H1 (cell line): ENCODE measurements at regions not wholly inside any gene's neighbourhood (a gene's known extent, or its start where the extent isn't known, plus 50 kb on each side); places are given as distances from the start of the nearest gene placed in this dataset.

Experiments
- CTCF ChIA-PET: fragments of 300-600 bp; sonication (Branson Sonifier 250); formaldehyde crosslinking; loops from one replicate; lab custom pipeline; 2021; ENCODE audit not compliant: partially characterized antibody; lab: Charles Lee
- POLR2A ChIA-PET: fragments of 300-600 bp; sonication (Branson Sonifier 250); formaldehyde crosslinking; loops from one replicate; lab custom pipeline; 2021; ENCODE audit warnings: inconsistent platforms; ENCODE audit not compliant: partially characterized antibody; lab: Charles Lee
- DNase-seq, 2 experiments: peaks; one replicate each; pipeline versions ENCODE4 v3.0.0 to v3.0.0-alpha.2; 2010 to 2022; ENCODE audit warnings: low spot score in 2 of 2, low read depth in 1 of 2, mixed read lengths in 1 of 2
- FAIRE-seq: peaks from 2 replicates; lab custom pipeline; 2011; peaks lifted over from hg19 to GRCh38; lab: Jason Lieb, UNC
- H2AFZ ChIP-seq: 2 replicates; pipeline ENCODE4 v1.8.1; 2012; ENCODE audit warnings: low read length, inconsistent platforms
- H2AK5ac ChIP-seq: 2 replicates; pipeline ENCODE4 v1.6.1; 2013; ENCODE audit warnings: low read depth, low read length
- H2BK120ac ChIP-seq: replicated peaks from 2 replicates; pipeline ENCODE3; 2013; ENCODE audit warnings: low read depth, low read length, inconsistent platforms
- H2BK12ac ChIP-seq: 2 replicates; pipeline ENCODE4 v1.6.1; 2013; ENCODE audit warnings: low read depth, low read length
- H2BK15ac ChIP-seq: 2 replicates; pipeline ENCODE4 v1.6.1; 2013; ENCODE audit warnings: low read length
- H2BK20ac ChIP-seq: 2 replicates; pipeline ENCODE4 v1.6.1; 2013; ENCODE audit warnings: low read length
- H2BK5ac ChIP-seq: 2 replicates; pipeline ENCODE4 v1.6.1; 2013; ENCODE audit warnings: low read depth, low read length
- H3K14ac ChIP-seq: 2 replicates; pipeline ENCODE4 v1.6.1; 2013; ENCODE audit warnings: inconsistent platforms; ENCODE audit not compliant: insufficient read length
- H3K18ac ChIP-seq: 2 replicates; pipeline ENCODE4 v1.6.1; 2013; ENCODE audit warnings: low read length; ENCODE audit errors: extremely low read depth
- H3K23ac ChIP-seq: 2 replicates; pipeline ENCODE4 v1.6.1; 2013; ENCODE audit warnings: inconsistent platforms; ENCODE audit not compliant: insufficient read length
- H3K23me2 ChIP-seq: 2 replicates; pipeline ENCODE4 v1.6.1; 2013; ENCODE audit warnings: low read depth, low read length
- H3K27ac ChIP-seq: 2 replicates; pipeline ENCODE4 v1.6.1; 2011; ENCODE audit warnings: low read depth, low read length, inconsistent platforms
- H3K27me3 ChIP-seq, 4 experiments: replicated peaks in 1 of 4; 1 replicate in 1 of 4; 2 replicates in 3 of 4; pipeline versions ENCODE4 v1.6.1 to v1.8.1; 2011 to 2013; ENCODE audit warnings: low read length in 3 of 4, mild to moderate bottlenecking in 3 of 4, inconsistent platforms in 2 of 4, mixed read lengths in 2 of 4, moderate library complexity in 1 of 4; ENCODE audit not compliant: control insufficient read depth in 3 of 4, insufficient read depth in 3 of 4; ENCODE audit errors: extremely low read depth in 1 of 4
- H3K36me3 ChIP-seq, 4 experiments: 2 replicates each; pipeline versions ENCODE4 v1.6.1 to v1.8.1; 2011 to 2013; ENCODE audit warnings: mild to moderate bottlenecking in 4 of 4, low read length in 3 of 4, moderate library complexity in 2 of 4, control low read depth in 1 of 4, inconsistent platforms in 1 of 4; ENCODE audit not compliant: insufficient read depth in 4 of 4, control insufficient read depth in 2 of 4
- H3K4ac ChIP-seq: replicated peaks from 2 replicates; pipeline ENCODE3; 2013; ENCODE audit warnings: low read length, low read depth, mixed read lengths, inconsistent platforms; ENCODE audit not compliant: insufficient read length
- H3K4me1 ChIP-seq, 4 experiments: replicated peaks in 1 of 4; 1 replicate in 1 of 4; 2 replicates in 3 of 4; pipeline versions ENCODE4 v1.6.1 to v1.8.1; 2011 to 2013; ENCODE audit warnings: low read length in 3 of 4, inconsistent platforms in 2 of 4, mixed read lengths in 1 of 4; ENCODE audit not compliant: insufficient read depth in 4 of 4, control insufficient read depth in 3 of 4
- H3K4me2 ChIP-seq, 2 experiments: 2 replicates each; pipeline versions ENCODE4 v1.6.1 to v1.8.1; 2011 to 2013; ENCODE audit warnings: low read depth in 2 of 2, low read length in 2 of 2, control low read depth in 1 of 2, inconsistent platforms in 1 of 2, mild to moderate bottlenecking in 1 of 2; ENCODE audit not compliant: insufficient read depth in 1 of 2
- H3K4me3 ChIP-seq, 4 experiments: fragments of 200-600, 300-600 bp in 1 of 4; sonication (generic), shearing (Covaris generic), sonication (Bioruptor Twin) in 1 of 4; 2 replicates each; pipeline versions ENCODE4 v1.5.1 to v1.8.1; 2011 to 2016; ENCODE audit warnings: low read length in 4 of 4, low read depth in 3 of 4, control low read depth in 2 of 4, inconsistent platforms in 2 of 4, mild to moderate bottlenecking in 2 of 4, mixed read lengths in 1 of 4, moderate library complexity in 1 of 4; ENCODE audit not compliant: insufficient read depth in 2 of 4; ENCODE audit errors: extremely low read depth in 1 of 4
- H3K56ac ChIP-seq: replicated peaks from 2 replicates; pipeline ENCODE3; 2013; ENCODE audit warnings: low read depth, mild to moderate bottlenecking, mixed read lengths, low read length, inconsistent platforms; ENCODE audit not compliant: insufficient read length
- H3K79me1 ChIP-seq: 2 replicates; pipeline ENCODE4 v1.6.1; 2013; ENCODE audit warnings: low read depth, low read length, control low read depth
- H3K79me2 ChIP-seq, 2 experiments: 2 replicates each; pipeline versions ENCODE4 v1.6.1 to v1.8.1; 2012 to 2013; ENCODE audit warnings: low read length in 2 of 2, mild to moderate bottlenecking in 2 of 2, inconsistent platforms in 1 of 2; ENCODE audit not compliant: insufficient read depth in 2 of 2, control insufficient read depth in 1 of 2
- H3K9ac ChIP-seq, 4 experiments: replicated peaks in 1 of 4; 1 replicate in 1 of 4; 2 replicates in 3 of 4; pipeline versions ENCODE4 v1.6.1 to v1.8.1; 2011 to 2013; ENCODE audit warnings: low read depth in 3 of 4, low read length in 3 of 4, control low read depth in 2 of 4, mild to moderate bottlenecking in 2 of 4, moderate library complexity in 2 of 4, inconsistent platforms in 1 of 4; ENCODE audit errors: extremely low read depth in 1 of 4
- H3K9me3 ChIP-seq, 2 experiments: 2 replicates each; pipeline versions ENCODE4 v1.6.1 to v1.8.1; 2012 to 2013; ENCODE audit warnings: mild to moderate bottlenecking in 2 of 2, moderate library complexity in 2 of 2, control low read depth in 1 of 2, inconsistent platforms in 1 of 2, low read depth in 1 of 2, low read length in 1 of 2, mixed read lengths in 1 of 2; ENCODE audit not compliant: insufficient read depth in 2 of 2
- H4K20me1 ChIP-seq, 2 experiments: replicated peaks in 1 of 2; 2 replicates each; pipeline versions ENCODE3 to v1.8.1; 2011 to 2013; ENCODE audit warnings: inconsistent platforms in 2 of 2, low read length in 2 of 2, mild to moderate bottlenecking in 1 of 2; ENCODE audit not compliant: insufficient read depth in 2 of 2, control insufficient read depth in 1 of 2
- H4K5ac ChIP-seq: 2 replicates; pipeline ENCODE4 v1.6.1; 2013; ENCODE audit warnings: low read length, low read depth, mixed read lengths, inconsistent platforms; ENCODE audit not compliant: insufficient read length
- H4K8ac ChIP-seq: 2 replicates; pipeline ENCODE4 v1.8.0; 2013; ENCODE audit warnings: mild to moderate bottlenecking, moderate library complexity, low read length, inconsistent platforms; ENCODE audit not compliant: insufficient read depth; ENCODE audit errors: extremely low read depth
- H4K91ac ChIP-seq: replicated peaks from 2 replicates; pipeline ENCODE3; 2013; ENCODE audit warnings: low read length, mixed read lengths, inconsistent platforms; ENCODE audit not compliant: insufficient read length
- CHD2 ChIP-seq: IDR thresholded peaks from 2 replicates; pipeline ENCODE4 v1.6.1; 2012; ENCODE audit warnings: low read length, improper control_type of control experiment
- RAD21 ChIP-seq, 2 experiments: IDR thresholded peaks in 1 of 2; conservative IDR thresholded peaks in 1 of 2; 2 replicates each; pipeline ENCODE4 v1.6.1; 2011; ENCODE audit warnings: low read depth in 2 of 2, low read length in 2 of 2, improper control_type of control experiment in 1 of 2, inconsistent platforms in 1 of 2, mild to moderate bottlenecking in 1 of 2, moderate library complexity in 1 of 2
- WGBS, 2 experiments: shearing (Covaris generic) in 1 of 2; methylation state at CpG; one replicate each; pipeline versions ENCODE4 v1.1.6 to v1.1.7; 2013 to 2015; ENCODE audit warnings: low lambda C conversion rate in 2 of 2, mixed read lengths in 2 of 2, inconsistent platforms in 1 of 2, low coverage in 1 of 2, missing lambda C conversion rate in 1 of 2; ENCODE audit not compliant: insufficient replicate concordance in 2 of 2, insufficient coverage in 1 of 2, insufficient read length in 1 of 2; ENCODE audit errors: extremely low coverage in 1 of 2, missing lambda C conversion rate in 1 of 2; 5-methylcytosine and 5-hydroxymethylcytosine counted together
- TF ChIP-seq, protein P1 (sequence below), 3 experiments: IDR thresholded peaks; 1 replicate in 2 of 3; 2 replicates in 1 of 3; pipeline versions ENCODE4 v1.5.1 to v1.6.1; 2011; ENCODE audit warnings: low read length in 3 of 3, mild to moderate bottlenecking in 3 of 3, inconsistent platforms in 2 of 3, low read depth in 1 of 3, moderate library complexity in 1 of 3; ENCODE audit not compliant: insufficient read depth in 1 of 3; ENCODE audit errors: control extremely low read depth in 1 of 3

DNA sequence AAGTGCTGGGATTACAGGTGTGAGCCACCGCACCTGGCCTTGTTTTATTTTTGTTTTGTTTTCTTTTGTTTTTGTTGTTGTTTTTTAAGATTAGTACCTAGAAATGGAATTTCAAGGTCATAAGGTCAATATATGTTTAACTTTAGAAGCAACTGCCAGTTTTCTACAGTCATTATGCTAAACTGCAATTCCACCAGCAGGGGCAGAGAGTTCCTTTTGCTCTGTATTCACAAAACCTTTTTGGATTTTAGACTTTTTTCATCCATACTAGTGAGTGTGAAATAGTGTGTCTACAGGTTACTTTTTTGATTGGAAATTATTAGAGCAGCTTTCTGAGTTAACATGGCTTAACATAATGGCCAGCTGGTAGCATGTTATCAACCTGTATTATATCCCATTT is 580.6 kb downstream of the TRIML1 start:
- FAIRE-seq, result no peak
- no peak overlapping the region for H2BK5ac ChIP-seq
- no peak overlapping the region for H3K56ac ChIP-seq
- H4K8ac ChIP-seq, result no peak overlapping the region
- no peak overlapping the region for H3K9ac ChIP-seq
- H4K20me1 ChIP-seq, result no peaks in the 10 kb centered on the region
- H3K27me3 ChIP-seq, result no peaks in the 10 kb centered on the region
- WGBS, 2 experiments, result 100% methylated on average over 1 of the region's 1 CpG; no CpG with 5 or more reads in 1 of the 2 experiments
- H3K4me3 ChIP-seq, result no peak overlapping the region
- H3K79me2 ChIP-seq, result no peaks in the 10 kb centered on the region
- H2BK20ac ChIP-seq, result no peak overlapping the region
- no peak overlapping the region for H3K14ac ChIP-seq
- H3K23ac ChIP-seq, result no peak overlapping the region
- DNase-seq, result no peak
- no peaks in the 10 kb centered on the region for H3K23me2 ChIP-seq
- no peak overlapping the region for H4K91ac ChIP-seq
- ChIA-PET CTCF (interaction anchor here (0.6 kb wide), 1 partner anchor 1932 kb away, joined by 3 read pairs; no protein-coding TSS in a partner anchor), POLR2A (no interaction called here)
- no peak overlapping the region for H2AFZ ChIP-seq
- no peaks in the 10 kb centered on the region for H3K4me1 ChIP-seq
- H4K5ac ChIP-seq, result no peak overlapping the region
- H2AK5ac ChIP-seq, result no peak overlapping the region
- H3K4ac ChIP-seq, result no peak overlapping the region
- no peak overlapping the region for H2BK120ac ChIP-seq
- H3K27ac ChIP-seq, result no peak overlapping the region
- H3K9me3 ChIP-seq, result peaks cover 7 to 9% of the 10 kb centered on the region in 2 experiments
- H3K18ac ChIP-seq, result no peak overlapping the region
- no peak for TF ChIP-seq CHD2
- TF ChIP-seq, protein P1, sequence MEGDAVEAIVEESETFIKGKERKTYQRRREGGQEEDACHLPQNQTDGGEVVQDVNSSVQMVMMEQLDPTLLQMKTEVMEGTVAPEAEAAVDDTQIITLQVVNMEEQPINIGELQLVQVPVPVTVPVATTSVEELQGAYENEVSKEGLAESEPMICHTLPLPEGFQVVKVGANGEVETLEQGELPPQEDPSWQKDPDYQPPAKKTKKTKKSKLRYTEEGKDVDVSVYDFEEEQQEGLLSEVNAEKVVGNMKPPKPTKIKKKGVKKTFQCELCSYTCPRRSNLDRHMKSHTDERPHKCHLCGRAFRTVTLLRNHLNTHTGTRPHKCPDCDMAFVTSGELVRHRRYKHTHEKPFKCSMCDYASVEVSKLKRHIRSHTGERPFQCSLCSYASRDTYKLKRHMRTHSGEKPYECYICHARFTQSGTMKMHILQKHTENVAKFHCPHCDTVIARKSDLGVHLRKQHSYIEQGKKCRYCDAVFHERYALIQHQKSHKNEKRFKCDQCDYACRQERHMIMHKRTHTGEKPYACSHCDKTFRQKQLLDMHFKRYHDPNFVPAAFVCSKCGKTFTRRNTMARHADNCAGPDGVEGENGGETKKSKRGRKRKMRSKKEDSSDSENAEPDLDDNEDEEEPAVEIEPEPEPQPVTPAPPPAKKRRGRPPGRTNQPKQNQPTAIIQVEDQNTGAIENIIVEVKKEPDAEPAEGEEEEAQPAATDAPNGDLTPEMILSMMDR (IDR thresholded peaks at IDR 0.05; ENCODE audit: control extremely low read depth in 1 of 3, insufficient read depth in 1 of 3, low read depth in 1 of 3, low read length in 3 of 3), result peak in 1 of 3 experiments; percentile 33; a peak in 1 of 4 replicates
- peak in 1 of 2 experiments; percentile 10; a peak in 1 of 4 replicates for TF ChIP-seq RAD21 (IDR thresholded peaks at IDR 0.05 in 1 of 2, conservative IDR thresholded peaks at IDR 0.05 in 1 of 2; ENCODE audit: low read depth in 2 of 2, low read length in 2 of 2)
- no peak overlapping the region for H2BK15ac ChIP-seq
- H3K4me2 ChIP-seq, result no peak overlapping the region
- H2BK12ac ChIP-seq, result no peak overlapping the region
- H3K79me1 ChIP-seq, result no peaks in the 10 kb centered on the region
- peaks cover 0 to 6% (median 2%) of the 10 kb centered on the region in 4 experiments; a peak in 3 of 8 replicates for H3K36me3 ChIP-seq
